Lung (tissue), 11 donors: ENCODE measurements at regions not wholly inside any gene's neighbourhood (a gene's known extent, or its start where the extent isn't known, plus 50 kb on each side); places are given as distances from the start of the nearest gene placed in this dataset.

Experiments
- ATAC-seq: fragments of 200-7000 bp; cut with Tn5 transposase; one replicate; pipeline ENCODE4 v1.9.1; 2020; ENCODE audit warnings: moderate number of reproducible peaks; ENCODE audit not compliant: insufficient read depth, low FRiP score
- DNase-seq, 3 donors: peaks; one replicate each; pipeline ENCODE4 v3.0.0-alpha.2; 2013 to 2017
- H3K27ac ChIP-seq, 2 donors: one replicate each; pipeline ENCODE4 v1.5.1; 2013; ENCODE audit warnings: mild to moderate bottlenecking in 2 of 2, moderate library complexity in 2 of 2, control low read depth in 1 of 2, inconsistent platforms in 1 of 2, low read depth in 1 of 2, low read length in 1 of 2
- H3K27me3 ChIP-seq, 3 donors: one replicate each; pipeline ENCODE4 v1.5.1; 2013; ENCODE audit warnings: low read length in 2 of 3; ENCODE audit not compliant: control insufficient read depth in 3 of 3, insufficient read depth in 3 of 3
- H3K36me3 ChIP-seq, 4 donors: one replicate each; pipeline ENCODE4 v1.5.1; 2013; ENCODE audit warnings: low read length in 4 of 4, mild to moderate bottlenecking in 1 of 4, moderate library complexity in 1 of 4; ENCODE audit not compliant: control insufficient read depth in 4 of 4, insufficient read depth in 4 of 4
- H3K4me1 ChIP-seq, 5 donors: one replicate each; pipeline ENCODE4 v1.5.1; 2013; ENCODE audit warnings: low read length in 5 of 5, mild to moderate bottlenecking in 2 of 5, moderate library complexity in 1 of 5; ENCODE audit not compliant: control insufficient read depth in 5 of 5, insufficient read depth in 5 of 5
- H3K4me3 ChIP-seq: one replicate; pipeline ENCODE4 v1.5.1; 2013; ENCODE audit warnings: mild to moderate bottlenecking, control low read depth, moderate library complexity
- H3K9ac ChIP-seq, 2 donors: one replicate each; pipeline ENCODE4 v1.5.1; 2013; ENCODE audit warnings: low read length in 2 of 2, control low read depth in 1 of 2; ENCODE audit not compliant: insufficient read depth in 1 of 2
- H3K9me3 ChIP-seq, 4 donors: one replicate each; pipeline ENCODE4 v1.5.1; 2013; ENCODE audit warnings: low read length in 3 of 4, mild to moderate bottlenecking in 1 of 4, moderate library complexity in 1 of 4; ENCODE audit not compliant: control insufficient read depth in 4 of 4, insufficient read depth in 3 of 4
- WGBS, 2 donors: extraction: QIAGEN DNeasy Blood & Tissue Kit; methylation state at CpG; one replicate each; pipeline ENCODE4 v1.1.7; 2013; 5-methylcytosine and 5-hydroxymethylcytosine counted together
- TF ChIP-seq, protein P1 (sequence below): IDR thresholded peaks from 2 replicates; pipeline ENCODE4 v1.5.1; 2012; ENCODE audit warnings: mild to moderate bottlenecking; ENCODE audit errors: control extremely low read depth, extremely low read depth
- donor health status: control.
- donor health status: control.
- donor health status: Bipolar disorder and iron deficiency.
- donor health status: healthy.
- donor health status: DM: yes; HTN: yes; CAD: no.

DNA sequence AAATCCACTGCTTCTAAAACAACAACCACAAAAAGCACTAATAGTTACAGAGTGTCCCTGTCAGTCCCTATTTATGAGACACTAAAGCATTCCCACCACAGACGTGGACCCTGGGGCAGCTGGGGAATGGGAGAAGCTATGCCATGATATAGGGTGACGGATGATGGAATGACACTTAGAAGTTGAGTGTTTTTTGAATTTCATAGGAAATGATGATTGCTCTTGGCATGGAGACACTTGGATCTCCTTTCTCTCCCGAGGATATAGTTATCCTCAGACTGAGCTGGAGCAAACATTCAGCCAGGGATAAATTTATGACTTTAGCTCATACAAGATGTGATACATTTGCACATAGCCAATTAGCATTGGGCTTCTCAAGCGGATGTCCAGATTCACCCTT is 151.2 kb downstream of the EDN3 start:
- WGBS, 2 donors = 65 to 86% methylated on average over 4 of the region's 4 CpGs
- ATAC-seq (no peak), DNase-seq (peak; percentile 29 to 82 (median 70))
- no peaks in the 10 kb centered on the region for H3K36me3 ChIP-seq
- H3K9ac ChIP-seq = no peak overlapping the region
- no peak overlapping the region for H3K4me3 ChIP-seq
- H3K27ac ChIP-seq = no peak overlapping the region
- peaks cover 0 to 6% (median 0%) of the 10 kb centered on the region in 3 donors for H3K27me3 ChIP-seq
- peaks cover 0 to 46% (median 13%) of the 10 kb centered on the region in 5 donors for H3K4me1 ChIP-seq
- TF ChIP-seq, protein P1, sequence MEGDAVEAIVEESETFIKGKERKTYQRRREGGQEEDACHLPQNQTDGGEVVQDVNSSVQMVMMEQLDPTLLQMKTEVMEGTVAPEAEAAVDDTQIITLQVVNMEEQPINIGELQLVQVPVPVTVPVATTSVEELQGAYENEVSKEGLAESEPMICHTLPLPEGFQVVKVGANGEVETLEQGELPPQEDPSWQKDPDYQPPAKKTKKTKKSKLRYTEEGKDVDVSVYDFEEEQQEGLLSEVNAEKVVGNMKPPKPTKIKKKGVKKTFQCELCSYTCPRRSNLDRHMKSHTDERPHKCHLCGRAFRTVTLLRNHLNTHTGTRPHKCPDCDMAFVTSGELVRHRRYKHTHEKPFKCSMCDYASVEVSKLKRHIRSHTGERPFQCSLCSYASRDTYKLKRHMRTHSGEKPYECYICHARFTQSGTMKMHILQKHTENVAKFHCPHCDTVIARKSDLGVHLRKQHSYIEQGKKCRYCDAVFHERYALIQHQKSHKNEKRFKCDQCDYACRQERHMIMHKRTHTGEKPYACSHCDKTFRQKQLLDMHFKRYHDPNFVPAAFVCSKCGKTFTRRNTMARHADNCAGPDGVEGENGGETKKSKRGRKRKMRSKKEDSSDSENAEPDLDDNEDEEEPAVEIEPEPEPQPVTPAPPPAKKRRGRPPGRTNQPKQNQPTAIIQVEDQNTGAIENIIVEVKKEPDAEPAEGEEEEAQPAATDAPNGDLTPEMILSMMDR = no peak
- no peaks in the 10 kb centered on the region for H3K9me3 ChIP-seq

DNA sequence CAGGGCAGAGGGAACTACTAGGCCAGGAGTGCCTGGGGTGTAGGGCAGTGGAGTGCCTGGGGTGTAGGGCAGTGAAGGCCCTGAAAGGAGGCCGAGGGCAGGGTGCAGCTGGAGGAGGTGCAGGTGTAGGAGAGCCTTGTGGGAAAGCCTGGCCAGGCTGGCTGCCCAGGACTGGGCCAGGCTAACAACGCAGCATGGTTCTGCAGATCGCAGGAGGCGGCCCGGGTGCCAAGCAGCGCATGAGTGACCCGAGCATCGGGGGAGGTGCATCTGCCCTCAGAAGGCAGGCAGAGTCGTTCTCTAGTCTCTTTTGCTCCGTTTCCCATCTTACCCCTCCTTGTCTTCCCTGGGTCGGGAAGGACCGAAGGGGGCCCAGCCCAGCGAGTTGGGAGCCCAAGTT is 151.5 kb upstream of the PHACTR3 start:
- Histone ChIP-seq H3K9ac (no peak overlapping the region), H3K4me3 (no peak overlapping the region), H3K27ac (no peak overlapping the region), H3K9me3 (no peaks in the 10 kb centered on the region), H3K36me3 (no peaks in the 10 kb centered on the region), H3K4me1 (peaks cover 0 to 46% (median 13%) of the 10 kb centered on the region in 5 donors), H3K27me3 (peaks cover 0 to 1% (median 0%) of the 10 kb centered on the region in 3 donors)
- no peak for ATAC-seq
- 86 to 88% methylated on average over 12 to 13 of the region's 13 CpGs for WGBS, 2 donors
- DNase-seq = no peak
- TF ChIP-seq, protein P1 = no peak

DNA sequence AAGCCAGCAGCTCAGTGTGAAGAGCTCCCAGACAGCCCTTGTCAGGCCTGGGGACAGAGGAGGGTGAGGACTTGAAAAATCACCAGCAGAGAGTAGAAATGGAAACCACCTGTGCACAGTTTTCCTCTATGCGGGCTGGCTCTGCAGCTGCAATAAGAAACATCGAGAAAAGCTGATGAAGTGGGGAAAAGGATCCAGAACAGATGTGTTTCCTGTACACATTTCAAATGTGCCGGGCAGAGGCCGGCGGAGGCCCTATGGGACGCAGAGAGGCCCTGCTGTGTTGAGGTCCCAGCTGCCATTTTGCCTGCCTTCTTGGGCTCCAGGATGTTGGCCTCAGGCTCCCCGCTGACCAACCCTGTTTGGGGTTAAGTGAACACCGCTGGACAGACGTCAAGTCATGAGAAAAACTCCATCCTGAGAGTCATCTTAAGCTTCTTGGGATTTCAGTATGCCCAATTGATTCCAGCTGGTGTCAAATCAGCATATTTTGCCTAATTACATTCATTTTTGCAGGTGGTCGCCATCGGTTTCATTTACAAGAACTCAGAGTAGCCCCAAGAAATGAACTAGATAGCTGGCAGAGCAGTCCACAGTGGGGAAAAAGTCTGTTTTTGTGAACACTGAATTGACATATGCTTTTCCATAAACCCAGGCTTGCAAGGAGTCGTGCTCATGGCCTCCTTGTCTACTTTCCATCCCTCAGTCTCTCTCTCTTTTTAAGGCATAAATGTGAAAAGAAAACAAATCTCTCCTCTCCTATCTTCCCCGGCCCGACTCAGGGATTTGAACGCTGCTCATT is 150.4 kb upstream of the PHACTR3 start:
- Histone ChIP-seq H3K4me1 (peaks cover 0 to 46% (median 13%) of the 10 kb centered on the region in 5 donors), H3K9me3 (peaks cover 0 to 4% (median 0%) of the 10 kb centered on the region in 4 donors), H3K4me3 (no peak overlapping the region), H3K36me3 (no peaks in the 10 kb centered on the region), H3K27me3 (no peaks in the 10 kb centered on the region), H3K27ac (no peak overlapping the region), H3K9ac (no peak overlapping the region)
- no peak for ATAC-seq
- 78 to 82% methylated on average over 15 of the region's 15 CpGs for WGBS, 2 donors
- TF ChIP-seq, protein P1 = no peak
- DNase-seq = peak; percentile 66 to 89 (median 81)
